GM12873 (cell line): ENCODE measurements at regions not wholly inside any gene's neighbourhood (a gene's known extent, or its start where the extent isn't known, plus 50 kb on each side); places are given as distances from the start of the nearest gene placed in this dataset.

Source experiments
- TF ChIP-seq, protein P1 (sequence below): IDR thresholded peaks from 2 replicates; pipeline ENCODE4 v1.5.1; 2012; ENCODE audit warnings: low read depth, mild to moderate bottlenecking, moderate library complexity, low read length, control low read depth; ENCODE audit not compliant: insufficient read depth; ENCODE audit errors: missing control alignments

DNA sequence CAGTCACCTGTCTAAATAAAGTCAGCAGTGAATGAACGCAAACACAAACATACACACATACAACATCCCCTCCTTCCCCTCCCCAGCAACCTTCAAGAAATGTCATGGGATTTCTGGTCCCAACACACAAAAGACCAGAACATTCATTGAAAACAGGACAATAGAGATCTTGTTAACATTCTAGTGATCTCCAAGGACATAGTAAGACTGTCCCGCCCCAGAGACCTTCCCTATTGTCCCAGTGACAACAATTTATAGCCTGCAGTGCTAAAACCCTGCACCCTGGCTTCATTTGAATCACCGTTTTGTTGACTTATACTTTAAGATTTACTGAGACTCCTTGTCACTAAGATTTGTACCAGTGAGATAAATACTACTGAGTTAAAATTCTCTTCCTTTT lies 143.9 kb upstream of the NOX3 start:
- TF ChIP-seq, protein P1, sequence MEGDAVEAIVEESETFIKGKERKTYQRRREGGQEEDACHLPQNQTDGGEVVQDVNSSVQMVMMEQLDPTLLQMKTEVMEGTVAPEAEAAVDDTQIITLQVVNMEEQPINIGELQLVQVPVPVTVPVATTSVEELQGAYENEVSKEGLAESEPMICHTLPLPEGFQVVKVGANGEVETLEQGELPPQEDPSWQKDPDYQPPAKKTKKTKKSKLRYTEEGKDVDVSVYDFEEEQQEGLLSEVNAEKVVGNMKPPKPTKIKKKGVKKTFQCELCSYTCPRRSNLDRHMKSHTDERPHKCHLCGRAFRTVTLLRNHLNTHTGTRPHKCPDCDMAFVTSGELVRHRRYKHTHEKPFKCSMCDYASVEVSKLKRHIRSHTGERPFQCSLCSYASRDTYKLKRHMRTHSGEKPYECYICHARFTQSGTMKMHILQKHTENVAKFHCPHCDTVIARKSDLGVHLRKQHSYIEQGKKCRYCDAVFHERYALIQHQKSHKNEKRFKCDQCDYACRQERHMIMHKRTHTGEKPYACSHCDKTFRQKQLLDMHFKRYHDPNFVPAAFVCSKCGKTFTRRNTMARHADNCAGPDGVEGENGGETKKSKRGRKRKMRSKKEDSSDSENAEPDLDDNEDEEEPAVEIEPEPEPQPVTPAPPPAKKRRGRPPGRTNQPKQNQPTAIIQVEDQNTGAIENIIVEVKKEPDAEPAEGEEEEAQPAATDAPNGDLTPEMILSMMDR = no peak

DNA sequence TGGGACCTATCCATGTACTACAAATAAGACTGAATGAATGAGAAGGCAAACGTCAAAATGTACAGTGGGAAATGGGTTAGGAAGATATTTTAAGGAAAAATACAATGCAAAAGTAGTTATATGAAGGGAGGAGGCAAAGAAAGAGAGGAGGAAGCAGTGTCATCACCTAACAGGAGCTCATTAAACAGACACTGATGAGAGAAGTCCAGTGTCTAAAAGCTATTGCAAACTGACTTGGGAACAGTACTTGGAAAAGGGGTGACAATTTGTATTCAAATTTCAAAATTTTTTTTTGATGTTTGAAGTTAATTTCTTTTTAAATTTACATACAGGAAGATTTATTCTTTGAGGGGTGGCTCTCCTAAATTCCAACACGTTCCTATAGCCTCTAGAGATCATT lies 143.5 kb upstream of the NOX3 start:
- TF ChIP-seq, protein P1 = no peak

DNA sequence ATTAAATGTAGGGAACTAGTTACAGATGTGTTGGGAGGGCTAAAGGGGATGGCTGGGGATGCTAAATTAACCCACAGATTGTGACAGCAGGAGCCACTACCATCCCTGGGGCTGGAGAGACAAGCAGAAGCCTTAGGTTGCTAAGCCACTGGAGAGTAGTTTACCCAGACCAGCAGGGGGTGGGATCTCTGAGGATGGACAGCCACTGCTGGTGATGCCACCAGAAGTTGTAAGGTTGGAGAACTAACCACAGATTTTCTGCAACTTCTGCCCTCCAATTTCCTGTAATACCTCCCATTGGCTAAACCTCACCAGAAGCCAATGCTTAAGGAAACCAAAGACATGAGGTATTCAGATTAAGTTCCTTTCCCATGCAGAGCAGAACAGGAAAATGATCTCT lies 139.6 kb upstream of the NOX3 start:
- TF ChIP-seq, protein P1 = no peak

DNA sequence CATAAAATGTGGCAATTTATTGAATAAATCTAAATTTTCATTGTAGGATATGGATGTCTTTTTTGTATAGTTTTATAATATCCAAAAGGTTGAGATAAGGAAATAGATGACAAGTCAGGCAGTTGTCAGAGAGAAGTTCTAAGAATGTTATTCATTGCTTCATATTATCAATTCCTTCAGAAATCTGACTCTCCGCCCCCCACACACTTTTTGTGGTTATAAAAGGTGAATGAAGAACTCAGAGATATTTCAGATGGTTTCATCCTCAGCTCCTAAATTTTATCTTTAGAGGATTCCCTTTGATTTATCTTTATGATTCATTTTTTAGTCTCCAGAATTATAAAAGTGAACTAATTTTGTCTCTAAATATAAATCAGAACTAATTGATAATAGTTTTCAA lies 136.1 kb upstream of the NOX3 start:
- TF ChIP-seq, protein P1 = no peak

DNA sequence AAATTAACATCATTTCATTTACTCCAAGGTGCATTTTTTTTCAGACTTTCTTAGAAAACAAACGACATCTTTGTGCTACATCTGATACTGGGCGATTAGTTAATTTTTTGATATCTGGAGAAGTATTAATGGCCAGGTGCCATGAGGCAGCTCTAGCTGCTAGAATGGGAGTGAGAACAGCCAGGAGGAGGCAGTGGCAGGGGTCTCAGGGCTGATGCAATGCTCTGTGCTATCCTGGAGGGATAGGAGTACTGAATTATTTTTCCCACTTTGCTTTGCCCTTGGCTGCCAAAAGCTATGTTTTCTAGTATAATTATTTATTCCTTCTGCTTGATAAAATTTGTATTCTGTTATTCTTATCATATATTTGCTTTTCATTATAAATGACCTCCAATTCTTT lies 133.6 kb upstream of the NOX3 start:
- TF ChIP-seq, protein P1 = no peak

DNA sequence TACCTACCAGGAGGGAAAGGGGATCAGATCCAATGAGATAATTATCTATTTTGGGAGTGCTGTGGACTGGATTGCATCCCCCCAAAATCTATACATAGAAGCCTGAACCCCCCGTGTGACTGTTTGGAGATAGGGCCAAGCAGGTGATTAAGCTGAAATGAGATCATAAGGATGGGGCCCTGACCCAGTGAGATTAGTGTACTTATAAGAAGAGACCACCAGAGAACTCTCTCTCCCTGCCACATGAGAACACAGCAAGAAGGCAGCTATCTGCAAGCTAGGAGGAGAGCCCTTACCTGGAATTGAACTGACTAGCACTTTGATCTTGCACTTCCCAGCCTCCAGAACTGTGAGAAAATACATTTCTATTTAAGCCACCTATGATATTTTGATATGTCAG lies 132.2 kb upstream of the NOX3 start:
- TF ChIP-seq, protein P1 = no peak

DNA sequence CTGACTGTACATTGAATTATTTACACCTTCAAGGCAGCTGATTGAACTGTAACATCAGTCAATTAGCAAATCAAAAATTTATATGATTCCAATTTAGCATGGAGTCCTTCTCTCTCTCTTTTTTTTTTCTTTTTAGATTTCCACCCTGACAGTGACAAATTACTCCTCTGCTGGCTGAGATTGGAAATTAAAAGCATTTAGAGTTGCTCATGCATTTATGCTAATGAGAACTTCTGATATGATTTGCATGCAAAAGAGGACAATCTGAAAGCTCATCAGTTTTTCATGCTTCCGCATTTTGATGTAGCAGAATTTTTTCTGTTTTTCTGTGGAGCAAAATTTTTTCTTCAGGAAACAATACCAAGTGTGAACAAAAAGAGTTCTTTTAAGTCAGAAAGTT lies 130.5 kb upstream of the NOX3 start:
- TF ChIP-seq, protein P1 = no peak
